ENCODE measurements at regions not wholly inside any gene's neighbourhood (a gene's known extent, or its start where the extent isn't known, plus 50 kb on each side); places are given as distances from the start of the nearest gene placed in this dataset.

DNA sequence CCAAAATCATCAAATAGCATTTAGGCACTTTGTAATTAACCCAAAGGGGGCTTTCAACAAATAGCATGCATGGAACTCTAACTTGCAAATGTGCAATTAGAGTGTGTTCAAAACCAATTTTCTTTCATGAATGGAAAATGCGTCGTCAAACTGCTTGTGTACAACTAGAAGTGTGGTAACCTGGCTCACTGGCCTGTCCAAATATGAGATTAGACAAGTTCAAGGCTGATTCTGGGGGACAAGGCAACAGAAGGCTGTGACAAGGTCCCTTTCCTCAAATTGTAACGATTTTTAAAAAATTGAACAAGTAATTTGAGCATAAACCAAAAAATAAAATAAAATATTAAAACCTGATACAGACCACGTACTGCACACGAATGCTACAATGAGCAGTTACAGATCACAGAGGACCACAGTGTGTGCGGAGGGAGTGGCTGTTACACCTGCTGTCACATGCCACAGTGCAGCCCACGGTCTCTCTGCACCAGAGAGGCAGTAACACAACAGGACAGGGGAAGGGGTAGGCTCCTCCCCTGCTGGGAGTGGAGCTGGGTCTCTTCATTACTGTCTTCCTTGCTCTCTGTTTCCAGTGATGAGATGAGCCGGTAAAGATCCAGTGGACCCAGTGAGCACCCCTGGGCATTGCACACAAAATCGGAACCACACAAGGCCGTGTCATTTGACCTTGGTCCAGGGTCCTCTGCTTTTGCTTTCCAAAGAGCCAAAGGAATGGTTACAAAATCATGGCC, 252.2 kb upstream of the PDE10A start:
- H4K20me1 ChIP-seq (ENCODE audit: insufficient read depth, low read length, poor library complexity, severe bottlenecking), result no peaks in the 10 kb centered on the region
- no peaks in the 10 kb centered on the region for H3K79me2 ChIP-seq (ENCODE audit: insufficient read depth, low read length)
- TF ChIP-seq, protein P1, sequence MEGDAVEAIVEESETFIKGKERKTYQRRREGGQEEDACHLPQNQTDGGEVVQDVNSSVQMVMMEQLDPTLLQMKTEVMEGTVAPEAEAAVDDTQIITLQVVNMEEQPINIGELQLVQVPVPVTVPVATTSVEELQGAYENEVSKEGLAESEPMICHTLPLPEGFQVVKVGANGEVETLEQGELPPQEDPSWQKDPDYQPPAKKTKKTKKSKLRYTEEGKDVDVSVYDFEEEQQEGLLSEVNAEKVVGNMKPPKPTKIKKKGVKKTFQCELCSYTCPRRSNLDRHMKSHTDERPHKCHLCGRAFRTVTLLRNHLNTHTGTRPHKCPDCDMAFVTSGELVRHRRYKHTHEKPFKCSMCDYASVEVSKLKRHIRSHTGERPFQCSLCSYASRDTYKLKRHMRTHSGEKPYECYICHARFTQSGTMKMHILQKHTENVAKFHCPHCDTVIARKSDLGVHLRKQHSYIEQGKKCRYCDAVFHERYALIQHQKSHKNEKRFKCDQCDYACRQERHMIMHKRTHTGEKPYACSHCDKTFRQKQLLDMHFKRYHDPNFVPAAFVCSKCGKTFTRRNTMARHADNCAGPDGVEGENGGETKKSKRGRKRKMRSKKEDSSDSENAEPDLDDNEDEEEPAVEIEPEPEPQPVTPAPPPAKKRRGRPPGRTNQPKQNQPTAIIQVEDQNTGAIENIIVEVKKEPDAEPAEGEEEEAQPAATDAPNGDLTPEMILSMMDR (conservative IDR thresholded peaks at IDR 0.05; ENCODE audit: low read length), result no peak
- no peak for TF ChIP-seq EZH2phosphoT487 (IDR thresholded peaks at IDR 0.05; ENCODE audit: borderline replicate concordance)

DNA sequence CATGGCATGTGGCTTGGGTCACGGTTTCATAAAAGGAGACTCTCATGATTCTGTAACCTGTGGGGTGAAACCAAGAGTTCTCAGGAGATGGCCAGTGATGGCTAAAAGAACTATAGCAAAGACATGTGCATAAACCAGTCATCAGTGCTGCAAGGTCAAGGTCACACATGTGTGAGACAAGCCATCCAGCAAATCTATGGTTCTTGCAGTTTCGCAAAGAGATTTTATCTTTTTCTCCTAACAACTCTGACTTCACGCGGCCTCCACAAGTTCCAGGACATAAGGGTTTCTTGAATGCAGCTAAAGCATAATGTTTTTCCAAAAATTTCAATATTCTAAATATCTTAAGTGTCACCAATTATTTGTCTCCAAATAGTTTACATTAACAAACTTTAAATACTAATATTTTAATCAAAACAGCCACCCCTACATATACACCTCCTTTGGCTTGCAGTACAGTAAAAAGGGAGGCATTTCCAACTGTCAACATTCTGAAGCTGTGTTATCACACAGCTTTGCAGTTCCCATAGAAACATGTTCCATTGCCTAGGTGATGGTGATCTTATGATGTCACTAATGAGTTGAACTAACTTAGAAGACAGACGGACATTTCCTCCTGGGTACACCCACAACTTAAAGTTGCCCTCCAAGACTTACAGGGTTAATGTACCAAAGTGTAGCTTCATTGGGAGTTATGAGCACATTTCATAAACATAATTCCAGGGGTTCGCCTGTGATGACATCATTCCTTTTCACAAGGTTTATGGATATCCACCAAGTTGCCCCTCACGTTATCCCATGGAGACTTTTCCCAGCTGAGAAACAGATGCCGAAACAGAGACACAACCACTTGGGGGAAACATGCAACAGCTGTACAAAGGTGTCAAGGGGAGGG, 250.9 kb upstream of the PDE10A start:
- Histone ChIP-seq H3K9me3 (ENCODE audit: insufficient read depth, low read depth, low read length) (no peaks in the 10 kb centered on the region), H3K27me3 (ENCODE audit: insufficient read depth, low read length, poor library complexity, severe bottlenecking) (no peaks in the 10 kb centered on the region), H3K4me1 (ENCODE audit: insufficient read depth, low read length, poor library complexity, severe bottlenecking) (no peaks in the 10 kb centered on the region), H3K4me3 (ENCODE audit: low read length, poor library complexity, severe bottlenecking) (no peak overlapping the region), H2AFZ (ENCODE audit: low read length) (no peak overlapping the region), H3K9me2 (replicated peaks; ENCODE audit: low read depth, low read length) (no peaks in the 10 kb centered on the region), H4K20me1 (ENCODE audit: insufficient read depth, low read length, poor library complexity, severe bottlenecking) (no peaks in the 10 kb centered on the region), H3K36me3 (ENCODE audit: insufficient read depth, low read length) (no peaks in the 10 kb centered on the region), H3K79me2 (ENCODE audit: insufficient read depth, low read length) (no peaks in the 10 kb centered on the region), H3K4me2 (ENCODE audit: low read depth, low read length, poor library complexity, severe bottlenecking) (no peak overlapping the region), H3F3A (ENCODE audit: low read depth) (no peaks in the 10 kb centered on the region), H3K9ac (ENCODE audit: low read depth, low read length, poor library complexity, severe bottlenecking) (no peak overlapping the region)
- no peak for TF ChIP-seq EZH2phosphoT487 (IDR thresholded peaks at IDR 0.05; ENCODE audit: borderline replicate concordance)
- TF ChIP-seq, protein P1 (conservative IDR thresholded peaks at IDR 0.05; ENCODE audit: low read length), result no peak

More for the DNA sequence above, 252.2 kb upstream of the PDE10A start:
- no peaks in the 10 kb centered on the region for H3K27me3 ChIP-seq (ENCODE audit: insufficient read depth, low read length, poor library complexity, severe bottlenecking)
- no peak overlapping the region for H3K4me3 ChIP-seq (ENCODE audit: low read length, poor library complexity, severe bottlenecking)
- no peaks in the 10 kb centered on the region for H3K36me3 ChIP-seq (ENCODE audit: insufficient read depth, low read length)
- H2AFZ ChIP-seq (ENCODE audit: low read length), result no peak overlapping the region
- no peaks in the 10 kb centered on the region for H3K9me2 ChIP-seq (replicated peaks; ENCODE audit: low read depth, low read length)
- no peak overlapping the region for H3K4me2 ChIP-seq (ENCODE audit: low read depth, low read length, poor library complexity, severe bottlenecking)
- no peak overlapping the region for H3K9ac ChIP-seq (ENCODE audit: low read depth, low read length, poor library complexity, severe bottlenecking)
- no peaks in the 10 kb centered on the region for H3K9me3 ChIP-seq (ENCODE audit: insufficient read depth, low read depth, low read length)
- no peaks in the 10 kb centered on the region for H3K4me1 ChIP-seq (ENCODE audit: insufficient read depth, low read length, poor library complexity, severe bottlenecking)
- H3F3A ChIP-seq (ENCODE audit: low read depth), result no peaks in the 10 kb centered on the region

DNA sequence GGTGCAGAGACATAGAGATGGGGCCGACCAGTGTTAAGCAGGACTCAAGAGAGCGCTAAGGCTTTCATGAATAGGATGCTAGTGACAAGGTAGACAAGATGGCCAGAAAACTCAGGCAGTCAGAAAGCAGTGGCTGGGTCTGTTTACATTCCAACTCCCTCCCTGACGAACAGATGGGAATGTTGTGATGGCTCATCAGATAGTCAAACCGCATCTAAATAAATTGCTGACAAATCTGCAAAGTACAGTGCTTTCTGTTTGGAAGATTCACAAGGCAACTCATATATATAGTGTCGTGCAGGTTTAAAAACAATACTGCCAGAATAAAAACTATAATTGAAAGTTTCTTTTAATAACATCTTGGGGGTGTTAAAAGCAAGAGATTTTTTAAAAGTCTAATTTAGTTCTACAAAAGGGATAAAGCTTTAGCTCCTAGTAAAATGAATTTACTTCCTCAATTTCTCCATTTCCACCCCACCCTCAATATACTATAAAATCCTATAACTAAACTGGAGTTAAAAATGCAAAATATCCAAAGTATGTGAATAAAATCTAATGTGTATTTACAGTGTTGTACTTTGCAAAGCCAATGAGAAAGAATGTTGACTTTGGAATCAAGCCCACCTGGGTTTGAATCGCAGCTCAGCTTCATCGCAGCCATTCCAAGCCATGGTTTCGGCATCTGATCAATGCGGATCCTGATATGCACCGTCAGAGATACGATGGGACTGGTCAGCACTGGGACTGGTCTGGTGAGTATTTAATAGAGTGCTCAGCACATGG, 247.3 kb upstream of the PDE10A start:
- TF ChIP-seq, protein P1 (conservative IDR thresholded peaks at IDR 0.05; ENCODE audit: low read length), result no peak
- no peak for TF ChIP-seq EZH2phosphoT487 (IDR thresholded peaks at IDR 0.05; ENCODE audit: borderline replicate concordance)
- Histone ChIP-seq H3K9me3 (ENCODE audit: insufficient read depth, low read depth, low read length) (no peaks in the 10 kb centered on the region; the same call in 1 of the 2 replicates), H2AFZ (ENCODE audit: low read length) (no peak overlapping the region), H3F3A (ENCODE audit: low read depth) (no peaks in the 10 kb centered on the region), H3K79me2 (ENCODE audit: insufficient read depth, low read length) (no peaks in the 10 kb centered on the region), H3K27me3 (ENCODE audit: insufficient read depth, low read length, poor library complexity, severe bottlenecking) (no peaks in the 10 kb centered on the region), H3K9ac (ENCODE audit: low read depth, low read length, poor library complexity, severe bottlenecking) (no peak overlapping the region), H3K4me3 (ENCODE audit: low read length, poor library complexity, severe bottlenecking) (no peak overlapping the region), H3K4me2 (ENCODE audit: low read depth, low read length, poor library complexity, severe bottlenecking) (no peak overlapping the region), H3K36me3 (ENCODE audit: insufficient read depth, low read length) (no peaks in the 10 kb centered on the region), H4K20me1 (ENCODE audit: insufficient read depth, low read length, poor library complexity, severe bottlenecking) (no peaks in the 10 kb centered on the region), H3K9me2 (replicated peaks; ENCODE audit: low read depth, low read length) (no peaks in the 10 kb centered on the region), H3K4me1 (ENCODE audit: insufficient read depth, low read length, poor library complexity, severe bottlenecking) (no peaks in the 10 kb centered on the region)
